Sigmoid colon (tissue), 4 donors: ENCODE measurements at regions not wholly inside any gene's neighbourhood (a gene's known extent, or its start where the extent isn't known, plus 50 kb on each side); places are given as distances from the start of the nearest gene placed in this dataset.

Experiments used
- EP300 ChIP-seq, 4 donors: sonication (generic); formaldehyde crosslinking; IDR thresholded peaks; one replicate each; pipeline ENCODE4 v1.6.1; 2017; ENCODE audit warnings: antibody characterized with exemption in 4 of 4
- TF ChIP-seq, protein P1 (sequence below), 4 experiments: fragments of 450-650 bp in 3 of 4; fragments of 200-600 bp in 1 of 4; IDR thresholded peaks; one replicate each; pipeline ENCODE4 v1.5.1; 2016 to 2019; ENCODE audit warnings: antibody characterized with exemption in 4 of 4, mild to moderate bottlenecking in 3 of 4, moderate library complexity in 2 of 4

DNA sequence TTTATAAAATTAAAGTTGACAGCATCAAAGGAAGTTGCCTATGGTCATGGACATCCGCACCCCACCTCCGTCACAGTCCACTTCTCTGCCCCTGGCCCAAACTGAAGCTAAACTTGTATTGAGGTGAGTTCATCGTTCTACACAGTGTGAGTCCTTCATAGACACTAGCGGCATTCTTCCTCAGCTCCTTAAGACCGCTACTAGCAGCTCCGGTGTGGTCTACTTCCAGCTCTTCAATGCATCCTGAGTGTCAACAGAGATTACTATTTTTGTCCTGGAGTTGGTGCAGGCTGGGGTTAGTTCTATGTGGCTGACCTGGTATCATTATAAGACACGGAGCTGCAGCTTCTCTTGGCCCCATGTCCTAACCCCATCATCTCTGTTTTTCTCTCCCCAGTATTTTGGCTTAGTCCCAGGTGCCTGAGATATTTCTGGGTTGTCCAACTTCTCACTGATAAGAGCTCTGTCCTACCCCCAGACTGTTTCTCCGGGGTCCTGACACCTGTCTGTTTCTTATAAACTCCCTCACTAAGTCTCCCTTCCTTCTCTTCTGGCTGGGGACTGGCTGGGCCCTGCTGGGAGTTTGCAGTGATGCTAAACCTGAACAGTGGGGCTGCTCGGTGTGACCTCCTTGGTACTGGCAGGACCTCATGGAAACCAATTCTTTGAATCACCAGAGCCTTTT lies 169.2 kb upstream of the ATP10A start:
- no peak for TF ChIP-seq EP300 (IDR thresholded peaks at IDR 0.05)
- TF ChIP-seq, protein P1, sequence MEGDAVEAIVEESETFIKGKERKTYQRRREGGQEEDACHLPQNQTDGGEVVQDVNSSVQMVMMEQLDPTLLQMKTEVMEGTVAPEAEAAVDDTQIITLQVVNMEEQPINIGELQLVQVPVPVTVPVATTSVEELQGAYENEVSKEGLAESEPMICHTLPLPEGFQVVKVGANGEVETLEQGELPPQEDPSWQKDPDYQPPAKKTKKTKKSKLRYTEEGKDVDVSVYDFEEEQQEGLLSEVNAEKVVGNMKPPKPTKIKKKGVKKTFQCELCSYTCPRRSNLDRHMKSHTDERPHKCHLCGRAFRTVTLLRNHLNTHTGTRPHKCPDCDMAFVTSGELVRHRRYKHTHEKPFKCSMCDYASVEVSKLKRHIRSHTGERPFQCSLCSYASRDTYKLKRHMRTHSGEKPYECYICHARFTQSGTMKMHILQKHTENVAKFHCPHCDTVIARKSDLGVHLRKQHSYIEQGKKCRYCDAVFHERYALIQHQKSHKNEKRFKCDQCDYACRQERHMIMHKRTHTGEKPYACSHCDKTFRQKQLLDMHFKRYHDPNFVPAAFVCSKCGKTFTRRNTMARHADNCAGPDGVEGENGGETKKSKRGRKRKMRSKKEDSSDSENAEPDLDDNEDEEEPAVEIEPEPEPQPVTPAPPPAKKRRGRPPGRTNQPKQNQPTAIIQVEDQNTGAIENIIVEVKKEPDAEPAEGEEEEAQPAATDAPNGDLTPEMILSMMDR (IDR thresholded peaks at IDR 0.05), result no peak
